ENCODE measurements at regions not wholly inside any gene's neighbourhood (a gene's known extent, or its start where the extent isn't known, plus 50 kb on each side); places are given as distances from the start of the nearest gene placed in this dataset.

GRCh38 chr15:99440551-99441443 lies 125.0 kb upstream of the MEF2A start:
- DNase-seq (ENCODE audit: extremely low read depth, low read depth): no peak

DNA sequence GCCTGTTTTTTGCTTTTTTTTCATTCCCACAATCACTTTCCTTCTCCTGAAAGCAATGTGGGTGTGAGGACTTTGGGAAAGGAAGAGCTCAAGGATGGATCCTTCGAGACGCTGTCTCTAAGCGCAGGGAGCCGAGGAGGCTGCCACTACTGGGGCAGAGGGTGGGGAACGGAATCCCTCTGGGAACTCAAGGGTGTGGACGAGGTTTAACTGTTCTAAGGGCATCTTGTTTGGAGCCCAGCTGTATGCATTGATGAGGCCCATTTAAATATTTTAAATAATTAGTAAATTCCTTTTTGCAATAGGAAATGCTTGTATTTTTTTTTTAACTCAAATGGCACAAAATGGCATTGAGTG lies 124.4 kb upstream of the MEF2A start:
- no peak for DNase-seq (ENCODE audit: extremely low read depth, low read depth)
- TF ChIP-seq, protein P1, sequence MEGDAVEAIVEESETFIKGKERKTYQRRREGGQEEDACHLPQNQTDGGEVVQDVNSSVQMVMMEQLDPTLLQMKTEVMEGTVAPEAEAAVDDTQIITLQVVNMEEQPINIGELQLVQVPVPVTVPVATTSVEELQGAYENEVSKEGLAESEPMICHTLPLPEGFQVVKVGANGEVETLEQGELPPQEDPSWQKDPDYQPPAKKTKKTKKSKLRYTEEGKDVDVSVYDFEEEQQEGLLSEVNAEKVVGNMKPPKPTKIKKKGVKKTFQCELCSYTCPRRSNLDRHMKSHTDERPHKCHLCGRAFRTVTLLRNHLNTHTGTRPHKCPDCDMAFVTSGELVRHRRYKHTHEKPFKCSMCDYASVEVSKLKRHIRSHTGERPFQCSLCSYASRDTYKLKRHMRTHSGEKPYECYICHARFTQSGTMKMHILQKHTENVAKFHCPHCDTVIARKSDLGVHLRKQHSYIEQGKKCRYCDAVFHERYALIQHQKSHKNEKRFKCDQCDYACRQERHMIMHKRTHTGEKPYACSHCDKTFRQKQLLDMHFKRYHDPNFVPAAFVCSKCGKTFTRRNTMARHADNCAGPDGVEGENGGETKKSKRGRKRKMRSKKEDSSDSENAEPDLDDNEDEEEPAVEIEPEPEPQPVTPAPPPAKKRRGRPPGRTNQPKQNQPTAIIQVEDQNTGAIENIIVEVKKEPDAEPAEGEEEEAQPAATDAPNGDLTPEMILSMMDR (IDR thresholded peaks at IDR 0.05; ENCODE audit: low read depth, low read length): no peak

More at GRCh38 chr15:99440551-99441443, 125.0 kb upstream of the MEF2A start:
- TF ChIP-seq, protein P1 (IDR thresholded peaks at IDR 0.05; ENCODE audit: low read depth, low read length): no peak

DNA sequence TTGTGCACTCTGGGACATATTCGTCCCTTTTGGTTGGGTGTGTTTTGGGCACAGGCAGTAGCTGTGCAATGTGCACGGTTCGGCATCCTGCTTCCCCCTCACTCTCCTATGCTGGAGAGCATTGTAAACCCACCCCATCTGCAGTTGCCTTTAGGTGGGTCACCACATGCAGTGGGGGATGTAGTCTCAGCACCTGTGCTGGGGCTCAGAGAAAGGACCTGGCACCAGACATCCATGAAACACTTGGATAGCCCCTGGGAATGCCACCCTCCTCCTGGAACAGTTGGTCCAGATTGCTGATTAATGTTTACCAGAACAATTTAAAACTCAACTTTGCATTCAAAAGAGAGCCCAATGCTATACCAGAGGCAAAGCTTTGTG lies 123.9 kb upstream of the MEF2A start:
- no peak for DNase-seq (ENCODE audit: extremely low read depth, low read depth)
- TF ChIP-seq, protein P1 (IDR thresholded peaks at IDR 0.05; ENCODE audit: low read depth, low read length): no peak

- TF ChIP-seq, protein P1 (IDR thresholded peaks at IDR 0.05; ENCODE audit: low read depth, low read length): no peak
- peak; percentile 78 for DNase-seq (ENCODE audit: extremely low read depth, low read depth)
These were observed 123.4 kb upstream of the MEF2A start for GRCh38 chr15:99442252-99442897.

DNA sequence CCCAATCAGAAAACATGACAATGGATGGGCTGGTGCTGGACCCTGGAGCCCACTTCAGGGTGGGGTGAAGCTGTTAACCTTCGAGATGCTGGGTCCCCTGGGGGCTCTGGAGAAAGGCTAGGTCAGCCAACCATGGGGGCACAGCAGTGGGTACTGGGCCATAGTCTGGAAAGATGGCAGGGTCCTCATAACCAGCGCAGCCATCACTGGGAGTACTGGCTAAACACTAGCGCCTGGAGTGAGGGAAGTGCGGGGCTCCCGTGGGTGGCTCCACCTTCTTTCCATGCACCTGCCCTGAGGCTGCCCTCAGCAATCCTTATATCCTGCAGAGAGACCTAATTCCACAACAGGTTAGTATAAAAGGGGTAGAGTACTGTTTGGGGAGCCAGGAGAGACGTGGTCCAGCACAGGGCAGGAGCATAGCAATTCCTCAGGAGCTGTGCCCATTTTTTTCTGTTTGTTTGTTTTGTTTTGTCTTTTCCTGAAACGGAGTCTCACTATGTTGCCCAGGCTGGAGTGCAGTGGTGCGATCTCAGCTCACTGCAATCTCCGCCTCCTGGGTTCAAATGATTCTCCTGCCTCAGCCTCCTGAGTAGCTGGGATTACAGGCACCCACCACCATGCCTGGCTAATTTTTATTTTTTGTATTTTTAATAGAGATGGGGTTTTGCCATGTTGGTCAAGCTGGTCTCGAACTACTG lies 122.6 kb upstream of the MEF2A start:
- no peak for DNase-seq (ENCODE audit: extremely low read depth, low read depth)
- TF ChIP-seq, protein P1 (IDR thresholded peaks at IDR 0.05; ENCODE audit: low read depth, low read length): no peak

GRCh38 chr15:99443768-99444446 lies 121.9 kb upstream of the MEF2A start:
- DNase-seq (ENCODE audit: extremely low read depth, low read depth): no peak
- TF ChIP-seq, protein P1 (IDR thresholded peaks at IDR 0.05; ENCODE audit: low read depth, low read length): no peak
